Forelimb muscle (tissue), 1 donor: ENCODE measurements at regions not wholly inside any gene's neighbourhood (a gene's known extent, or its start where the extent isn't known, plus 50 kb on each side); places are given as distances from the start of the nearest gene placed in this dataset.
"Not testable (repeated sequence)": the region's sequence is repeated elsewhere in the genome, so short reads cannot be mapped to it uniquely, and the experiment has no call there.

Experiments
- DNase-seq: peaks from one replicate; pipeline ENCODE4 v3.0.0-alpha.2; 2013; ENCODE audit warnings: low read depth

GRCh38 chr22:33971561-33971961, 51.3 kb upstream of the LARGE1 start:
- DNase-seq, result no peak

- DNase-seq, result no peak
Measured at GRCh38 chr22:33975841-33976240, 55.6 kb upstream of the LARGE1 start.

GRCh38 chr22:33983558-33983957, 63.3 kb upstream of the LARGE1 start:
- DNase-seq, result no peak

- DNase-seq, result no peak
Measured at GRCh38 chr22:33984211-33984610, 63.9 kb upstream of the LARGE1 start.

- DNase-seq, result no peak
Measured at GRCh38 chr22:33984656-33985285, 64.5 kb upstream of the LARGE1 start.

GRCh38 chr22:33985506-33985905, 65.2 kb upstream of the LARGE1 start:
- no peak for DNase-seq

GRCh38 chr22:33986167-33986771, 66.0 kb upstream of the LARGE1 start:
- no peak for DNase-seq

GRCh38 chr22:33986954-33987353, 66.7 kb upstream of the LARGE1 start:
- DNase-seq, result no peak

GRCh38 chr22:33989263-33989662, 69.0 kb upstream of the LARGE1 start:
- not testable (repeated sequence) for DNase-seq

- no peak for DNase-seq
Measured at GRCh38 chr22:33991620-33992019, 71.3 kb upstream of the LARGE1 start.

- no peak for DNase-seq
Measured at GRCh38 chr22:33996824-33997223, 76.5 kb upstream of the LARGE1 start.

GRCh38 chr22:34000879-34001526, 80.7 kb upstream of the LARGE1 start:
- no peak for DNase-seq

GRCh38 chr22:34001701-34002466, 81.6 kb upstream of the LARGE1 start:
- DNase-seq, result no peak

- DNase-seq, result no peak
Measured at GRCh38 chr22:34004058-34004457, 83.8 kb upstream of the LARGE1 start.

GRCh38 chr22:34010259-34010658, 90.0 kb upstream of the LARGE1 start:
- no peak for DNase-seq

GRCh38 chr22:34015642-34016041, 95.4 kb upstream of the LARGE1 start:
- DNase-seq, result no peak

- DNase-seq, result no peak
Measured at GRCh38 chr22:34017205-34017604, 96.9 kb upstream of the LARGE1 start.

- DNase-seq, result no peak
Measured at GRCh38 chr22:34019190-34019845, 99.0 kb upstream of the LARGE1 start.

GRCh38 chr22:34035209-34035608, 114.9 kb upstream of the LARGE1 start:
- DNase-seq, result no peak

GRCh38 chr22:34036931-34037330, 116.7 kb upstream of the LARGE1 start:
- no peak for DNase-seq

- no peak for DNase-seq
Measured at GRCh38 chr22:34038801-34039555, 118.7 kb upstream of the LARGE1 start.
